Activated T-helper 2 cell treated with anti-CD3 and anti-CD28 coated beads, Interferon-gamma antibody, Interleukin-2, Interleukin-4, amounts not matched to agents 10 μg/mL and 5 μg/mL and 100 μg/mL, durations not matched to agents 14 hours and 24 hours and 36 hours (primary cell): ENCODE measurements at regions not wholly inside any gene's neighbourhood (a gene's known extent, or its start where the extent isn't known, plus 50 kb on each side); places are given as distances from the start of the nearest gene placed in this dataset.

ENCODE experiments used
- DNase-seq: peaks from one replicate; pipeline ENCODE4 v3.0.0; 2021; ENCODE audit warnings: low spot score
- H3K27ac Mint-ChIP-seq: one replicate; pipeline ENCODE4 v1.8.0; 2021; ENCODE audit warnings: mixed read lengths
- H3K27me3 Mint-ChIP-seq: one replicate; pipeline ENCODE4 v1.8.0; 2021; ENCODE audit warnings: low read depth, mixed read lengths
- H3K36me3 Mint-ChIP-seq: one replicate; pipeline ENCODE4 v1.8.0; 2021; ENCODE audit warnings: low read depth, mixed read lengths
- H3K4me1 Mint-ChIP-seq: one replicate; pipeline ENCODE4 v1.8.0; 2021; ENCODE audit warnings: low read depth, mixed read lengths
- H3K4me3 Mint-ChIP-seq: one replicate; pipeline ENCODE4 v1.8.0; 2021; ENCODE audit warnings: low read depth, mild to moderate bottlenecking, moderate library complexity, mixed read lengths
- H3K9me3 Mint-ChIP-seq: one replicate; pipeline ENCODE4 v1.8.0; 2021; ENCODE audit warnings: mixed read lengths
- intact Hi-C: fragments of 100-400 bp; cut with micrococcal nuclease; formaldehyde crosslinking; loops from one replicate; pipeline ENCODE4 v1.15.1; 2023

- intact Hi-C loops, result no loop called here
- Mint-ChIP-seq H3K27me3 (peaks cover 2% of the 10 kb centered on the region), H3K4me1 (no peaks in the 10 kb centered on the region), H3K9me3 (no peaks in the 10 kb centered on the region), H3K4me3 (no peak overlapping the region), H3K36me3 (no peaks in the 10 kb centered on the region), H3K27ac (no peak overlapping the region)
- no peak for DNase-seq
These were observed 67.4 kb upstream of the EDNRB start for GRCh38 chr13:77985866-77986636.

- intact Hi-C loops, result no loop called here
- Mint-ChIP-seq H3K27me3 (no peaks in the 10 kb centered on the region), H3K36me3 (no peaks in the 10 kb centered on the region), H3K27ac (no peak overlapping the region), H3K4me3 (no peak overlapping the region), H3K4me1 (no peaks in the 10 kb centered on the region), H3K9me3 (no peaks in the 10 kb centered on the region)
- no peak for DNase-seq
These were observed 62.8 kb upstream of the EDNRB start for GRCh38 chr13:77981281-77981881.

- Mint-ChIP-seq H3K4me1 (no peaks in the 10 kb centered on the region), H3K9me3 (no peaks in the 10 kb centered on the region), H3K4me3 (no peak overlapping the region), H3K27me3 (no peaks in the 10 kb centered on the region), H3K36me3 (no peaks in the 10 kb centered on the region), H3K27ac (no peak overlapping the region)
- DNase-seq, result no peak
- intact Hi-C loops, result no loop called here
These were observed 62.0 kb upstream of the EDNRB start for GRCh38 chr13:77980592-77980991.

GRCh38 chr13:77979721-77980385, 61.2 kb upstream of the EDNRB start:
- H3K36me3 Mint-ChIP-seq, result no peaks in the 10 kb centered on the region
- DNase-seq, result no peak
- no peaks in the 10 kb centered on the region for H3K9me3 Mint-ChIP-seq
- H3K4me1 Mint-ChIP-seq, result no peaks in the 10 kb centered on the region
- no peaks in the 10 kb centered on the region for H3K27me3 Mint-ChIP-seq
- intact Hi-C loops, result no loop called here
- H3K27ac Mint-ChIP-seq, result no peak overlapping the region
- no peak overlapping the region for H3K4me3 Mint-ChIP-seq

- H3K4me3 Mint-ChIP-seq, result no peak overlapping the region
- no peak for DNase-seq
- no peaks in the 10 kb centered on the region for H3K4me1 Mint-ChIP-seq
- no peak overlapping the region for H3K27ac Mint-ChIP-seq
- no peaks in the 10 kb centered on the region for H3K36me3 Mint-ChIP-seq
- H3K9me3 Mint-ChIP-seq, result no peaks in the 10 kb centered on the region
- intact Hi-C loops, result no loop called here
- H3K27me3 Mint-ChIP-seq, result no peaks in the 10 kb centered on the region
These were observed 56.9 kb upstream of the EDNRB start for GRCh38 chr13:77975358-77976042.

- no peak overlapping the region for H3K4me3 Mint-ChIP-seq
- no peaks in the 10 kb centered on the region for H3K36me3 Mint-ChIP-seq
These were observed 50.7 kb upstream of the EDNRB start for GRCh38 chr13:77969299-77969698.

More at GRCh38 chr13:77969299-77969698, 50.7 kb upstream of the EDNRB start:
- H3K4me1 Mint-ChIP-seq, result no peaks in the 10 kb centered on the region
- no peak for DNase-seq
- H3K27me3 Mint-ChIP-seq, result peaks cover 2% of the 10 kb centered on the region
- no peaks in the 10 kb centered on the region for H3K9me3 Mint-ChIP-seq
- intact Hi-C loops, result no loop called here
- H3K27ac Mint-ChIP-seq, result no peak overlapping the region
